ENCODE measurements at regions not wholly inside any gene's neighbourhood (a gene's known extent, or its start where the extent isn't known, plus 50 kb on each side); places are given as distances from the start of the nearest gene placed in this dataset.

GRCh38 chr10:36175954-36176353, 533.9 kb upstream of the FZD8 start:
- no peak for DNase-seq

DNA sequence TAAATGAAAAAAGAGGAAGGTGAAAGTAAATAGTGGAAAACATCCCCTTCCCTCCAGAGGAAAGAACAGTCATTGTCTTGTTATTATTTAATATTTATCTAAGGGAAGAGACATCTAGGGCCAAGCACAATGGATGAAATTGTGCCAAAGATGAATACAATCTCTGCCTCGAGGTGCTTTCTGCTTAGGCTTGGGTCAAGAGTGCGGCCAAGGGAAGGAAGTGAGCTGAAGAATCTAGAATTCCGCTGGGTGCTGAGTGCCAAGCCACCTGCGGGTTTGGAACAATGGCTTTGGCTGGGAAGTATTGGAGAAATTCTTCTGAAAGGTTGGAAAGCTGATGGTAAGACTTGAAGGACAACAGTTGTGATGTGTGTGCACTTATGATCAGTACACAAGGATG, 531.3 kb upstream of the FZD8 start:
- intact Hi-C loops (cut with DNase I) = no loop called here
- 64 to 65% methylated on average over 4 of the region's 4 CpGs for WGBS, 2 donors
- Histone ChIP-seq H3K27ac (no peak overlapping the region), H3K36me3 (no peaks in the 10 kb centered on the region), H3K4me1 (peaks cover 0 to 28% (median 25%) of the 10 kb centered on the region in 4 donors), H3K4me3 (no peak overlapping the region), H3K9me3 (no peaks in the 10 kb centered on the region), H3K27me3 (no peaks in the 10 kb centered on the region)
- no peak for DNase-seq
- TF ChIP-seq EP300 (IDR thresholded peaks at IDR 0.05) = no peak

More at GRCh38 chr10:36175954-36176353, 533.9 kb upstream of the FZD8 start:
- no peak overlapping the region for H3K4me3 ChIP-seq
- H3K27ac ChIP-seq = no peak overlapping the region
- H3K36me3 ChIP-seq = no peaks in the 10 kb centered on the region
- intact Hi-C loops (cut with DNase I) = no loop called here
- no peaks in the 10 kb centered on the region for H3K27me3 ChIP-seq
- H3K9me3 ChIP-seq = no peaks in the 10 kb centered on the region
- H3K4me1 ChIP-seq = peaks cover 0 to 25% (median 22%) of the 10 kb centered on the region in 4 donors
- TF ChIP-seq EP300 (IDR thresholded peaks at IDR 0.05) (no peak), CTCF (IDR thresholded peaks at IDR 0.05) (no peak), POLR2AphosphoS5 (IDR thresholded peaks at IDR 0.05) (no peak), POLR2A (IDR thresholded peaks at IDR 0.05) (no peak)

DNA sequence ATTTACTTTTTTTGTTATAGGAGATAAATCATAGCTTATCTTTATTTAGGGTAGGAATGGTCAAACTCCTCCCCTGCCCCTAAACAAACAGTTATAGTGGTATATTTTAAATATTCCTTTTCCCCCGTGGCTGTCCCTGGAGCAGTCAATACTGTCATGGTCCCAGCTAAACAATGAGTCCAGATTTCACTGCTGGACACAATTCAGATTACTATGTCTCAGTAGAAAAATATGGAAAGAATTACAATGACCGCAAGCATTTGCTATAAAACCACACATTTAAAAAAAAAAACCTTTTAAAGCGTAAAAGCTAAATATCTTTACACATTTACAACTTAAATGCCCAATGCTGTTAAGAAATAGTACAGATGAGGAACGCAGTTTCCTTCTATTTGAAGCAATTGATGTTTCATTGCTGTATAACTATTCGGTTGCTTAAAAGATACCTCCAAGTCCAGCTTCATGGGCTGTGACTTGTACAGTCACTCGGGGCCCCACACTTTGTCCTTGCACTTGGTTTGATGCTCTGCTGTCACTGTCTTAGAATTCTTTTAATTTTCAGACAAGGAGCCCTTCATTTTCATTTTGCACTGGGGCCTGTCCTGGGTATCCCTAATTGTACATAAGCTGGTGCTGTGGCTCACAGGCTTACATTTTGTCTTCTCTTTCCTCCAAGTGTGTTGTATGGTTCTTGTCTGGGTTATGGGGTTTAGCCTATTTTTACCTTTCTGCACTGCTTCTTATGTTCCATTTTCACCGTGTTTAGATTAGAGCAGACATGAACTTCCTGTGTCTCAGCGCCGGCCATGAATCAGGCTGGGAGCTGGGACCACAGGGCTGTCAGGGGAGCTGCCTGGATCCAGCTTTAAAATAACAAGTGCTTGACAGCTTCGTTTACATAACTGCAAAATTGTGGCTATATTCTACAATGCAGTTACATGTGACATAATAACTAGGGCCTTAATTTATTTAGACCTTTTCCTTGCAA, 530.2 kb upstream of the FZD8 start:
- Histone ChIP-seq H3K9me3 (no peaks in the 10 kb centered on the region), H3K4me3 (no peak overlapping the region), H3K27me3 (no peaks in the 10 kb centered on the region), H3K4me1 (peaks cover 0 to 28% (median 25%) of the 10 kb centered on the region in 4 donors), H3K36me3 (no peaks in the 10 kb centered on the region), H3K27ac (peak overlapping the region; percentile 6 to 46 (median 34))
- 43 to 52% methylated on average over 10 of the region's 10 CpGs for WGBS, 2 donors
- DNase-seq = no peak
- intact Hi-C loops (cut with DNase I) = no loop called here
- TF ChIP-seq CTCF (IDR thresholded peaks at IDR 0.05) (no peak), POLR2A (IDR thresholded peaks at IDR 0.05) (no peak), EP300 (IDR thresholded peaks at IDR 0.05) (no peak), POLR2AphosphoS5 (IDR thresholded peaks at IDR 0.05) (peak in 1 of 4 donors; percentile 36)

DNA sequence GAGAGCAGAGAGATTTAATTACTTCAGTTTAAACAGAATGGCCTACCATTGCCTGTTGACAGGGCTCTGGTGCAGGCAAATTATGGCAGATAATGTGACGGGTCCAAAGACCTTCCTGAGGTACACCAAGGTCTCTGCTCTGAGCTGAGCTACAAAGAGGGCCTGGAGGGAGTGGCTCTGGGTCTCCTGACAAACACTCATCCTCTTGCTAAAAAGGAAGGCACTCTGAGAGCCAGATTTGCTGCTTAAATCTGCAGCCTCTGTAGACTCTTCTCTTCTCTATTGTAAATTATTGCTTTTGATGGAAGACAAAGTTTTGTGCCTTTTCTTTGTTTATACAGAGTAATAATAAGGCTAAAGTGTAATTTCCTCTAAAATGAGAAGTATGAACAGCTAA, 529.5 kb upstream of the FZD8 start:
- TF ChIP-seq POLR2AphosphoS5 (IDR thresholded peaks at IDR 0.05) (no peak), CTCF (IDR thresholded peaks at IDR 0.05) (no peak), POLR2A (IDR thresholded peaks at IDR 0.05) (no peak), EP300 (IDR thresholded peaks at IDR 0.05) (no peak)
- Histone ChIP-seq H3K36me3 (no peaks in the 10 kb centered on the region), H3K4me3 (no peak overlapping the region), H3K9me3 (no peaks in the 10 kb centered on the region), H3K27ac (peak overlapping the region in 3 of 4 donors; percentile 25 to 46 (median 42)), H3K27me3 (no peaks in the 10 kb centered on the region), H3K4me1 (peaks cover 0 to 28% (median 25%) of the 10 kb centered on the region in 4 donors)
- intact Hi-C loops (cut with DNase I) = no loop called here
- WGBS, 2 donors = 10 to 53% methylated on average over 1 of the region's 1 CpG
- DNase-seq = no peak

GRCh38 chr10:36170943-36171501, 528.9 kb upstream of the FZD8 start:
- peaks cover 0 to 28% (median 25%) of the 10 kb centered on the region in 4 donors for H3K4me1 ChIP-seq
- H3K36me3 ChIP-seq = no peaks in the 10 kb centered on the region
- H3K27me3 ChIP-seq = no peaks in the 10 kb centered on the region
- H3K27ac ChIP-seq = peak overlapping the region in 2 of 4 donors; percentile 42 to 46
- no peaks in the 10 kb centered on the region for H3K9me3 ChIP-seq
- intact Hi-C loops (cut with DNase I) = no loop called here
- no peak for DNase-seq
- WGBS, 2 donors = 59% methylated on average over 4 of the region's 4 CpGs
- TF ChIP-seq POLR2A (IDR thresholded peaks at IDR 0.05) (no peak), EP300 (IDR thresholded peaks at IDR 0.05) (no peak), POLR2AphosphoS5 (IDR thresholded peaks at IDR 0.05) (no peak), CTCF (IDR thresholded peaks at IDR 0.05) (no peak)
- H3K4me3 ChIP-seq = no peak overlapping the region
